ENCODE measurements at regions not wholly inside any gene's neighbourhood (a gene's known extent, or its start where the extent isn't known, plus 50 kb on each side); places are given as distances from the start of the nearest gene placed in this dataset.

DNA sequence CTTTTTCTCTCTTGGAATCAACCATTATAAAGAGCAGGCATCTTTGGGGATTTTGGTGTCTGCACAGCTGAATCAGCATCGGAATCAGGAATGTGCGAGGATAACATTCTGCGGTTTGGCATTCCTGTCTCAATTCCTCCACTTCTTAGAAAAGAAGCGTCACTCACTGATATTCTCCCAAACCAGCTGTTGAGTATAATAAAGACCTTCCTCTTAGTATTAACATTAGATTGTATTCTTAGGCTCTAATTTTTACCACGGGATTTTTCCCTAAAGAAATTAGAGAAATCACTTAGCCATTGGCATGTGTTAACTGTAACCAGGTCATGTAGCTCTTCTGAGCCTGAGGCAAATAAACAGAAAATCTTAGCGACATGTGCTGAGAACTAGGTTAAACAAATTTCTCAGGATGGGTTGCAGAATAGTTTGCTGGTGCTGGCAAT lies 128.7 kb downstream of the TMX1 start:
- TF ChIP-seq POLR2AphosphoS5 (IDR thresholded peaks at IDR 0.05; ENCODE audit: low read depth, low read length): no peak
- TF ChIP-seq POLR2A (IDR thresholded peaks at IDR 0.05; ENCODE audit: low read depth, low read length): no peak
- TF ChIP-seq TAF1 (IDR thresholded peaks at IDR 0.05; ENCODE audit: low read depth, low read length): no peak

Measured in GM12891 (cell line).